HepG2 (cell line): ENCODE measurements at regions not wholly inside any gene's neighbourhood (a gene's known extent, or its start where the extent isn't known, plus 50 kb on each side); places are given as distances from the start of the nearest gene placed in this dataset.

Experiments
- ATAC-seq: fragments of 200-7000 bp; cut with Tn5 transposase; 3 replicates; pipeline ENCODE4 v1.9.1; 2020; ENCODE audit warnings: mild to moderate bottlenecking, moderate library complexity
- BruUV-seq: library from RNA; stranded (reverse); fragments of 400-500 nt; replicated peaks from 2 replicates; lab custom pipeline; 2021; lab: Mats Ljungman, UMichigan
- CTCF ChIA-PET: fragments of 300-600 bp; formaldehyde crosslinking; extraction: SDS; loops from one replicate; lab custom pipeline; 2021; ENCODE audit warnings: low total read pairs, inconsistent platforms, low intra/inter-chr PET ratio; lab: Yijun Ruan, JAX
- POLR2A ChIA-PET: fragments of 350-600 bp; sonication (Branson Sonifier 250); formaldehyde crosslinking; loops from one replicate; lab custom pipeline; 2020; ENCODE audit warnings: antibody characterized with exemption, inconsistent platforms; lab: Yijun Ruan, JAX
- DNase-seq: peaks from one replicate; pipeline ENCODE4 v3.0.0-alpha.2; 2015; ENCODE audit warnings: low spot score
- FAIRE-seq: peaks from 3 replicates; lab custom pipeline; 2011; peaks lifted over from hg19 to GRCh38; lab: Jason Lieb, UNC
- H2AFZ ChIP-seq: one replicate; pipeline ENCODE4 v1.6.1; 2011; ENCODE audit warnings: low read length, inconsistent platforms
- H3K27ac ChIP-seq: fragments of 300-600 bp; 3 replicates; pipeline ENCODE4 v1.8.0; 2011; ENCODE audit warnings: mixed run types, mild to moderate bottlenecking, mixed read lengths, low read length, inconsistent platforms; ENCODE audit not compliant: insufficient read depth; ENCODE audit errors: extremely low read length
- H3K27me3 ChIP-seq, 2 experiments: fragments of 200-600 bp in 1 of 2; 2 replicates in 1 of 2; 3 replicates in 1 of 2; pipeline versions ENCODE4 v1.6.0 to v1.8.0; 2011; ENCODE audit warnings: low read length in 2 of 2, mild to moderate bottlenecking in 2 of 2, moderate library complexity in 2 of 2, inconsistent platforms in 1 of 2; ENCODE audit not compliant: insufficient read depth in 2 of 2, control insufficient read depth in 1 of 2
- H3K36me3 ChIP-seq, 2 experiments: fragments of 200-600 bp in 1 of 2; replicated peaks in 1 of 2; 2 replicates in 1 of 2; 3 replicates in 1 of 2; pipeline versions ENCODE4 v1.5.1 to v1.8.0; 2011; ENCODE audit warnings: low read length in 2 of 2, inconsistent platforms in 1 of 2; ENCODE audit not compliant: insufficient read depth in 2 of 2, control insufficient read depth in 1 of 2
- H3K4me1 ChIP-seq: 2 replicates; pipeline ENCODE4 v1.5.1; 2012; ENCODE audit warnings: low read length, inconsistent platforms; ENCODE audit not compliant: insufficient read depth
- H3K4me2 ChIP-seq: 2 replicates; pipeline ENCODE4 v1.6.0; 2011; ENCODE audit warnings: low read depth, low read length, inconsistent platforms
- H3K4me3 ChIP-seq, 3 experiments: fragments of 200-600 bp in 1 of 3; sonication (generic), shearing (Covaris generic) in 1 of 3; replicated peaks in 1 of 3; 2 replicates each; pipeline ENCODE4 v1.5.1; 2011 to 2016; ENCODE audit warnings: low read length in 3 of 3, inconsistent platforms in 2 of 3, low read depth in 2 of 3, mild to moderate bottlenecking in 2 of 3, control low read depth in 1 of 3, mixed read lengths in 1 of 3; ENCODE audit not compliant: insufficient read depth in 1 of 3
- H3K79me2 ChIP-seq: one replicate; pipeline ENCODE4 v1.6.1; 2011; ENCODE audit warnings: low read length, inconsistent platforms; ENCODE audit not compliant: insufficient read depth
- H3K9ac ChIP-seq: 2 replicates; pipeline ENCODE4 v1.6.0; 2011; ENCODE audit warnings: mild to moderate bottlenecking, low read depth, low read length, inconsistent platforms; ENCODE audit not compliant: insufficient read depth
- H3K9me3 ChIP-seq: 2 replicates; pipeline ENCODE4 v1.5.1; 2012; ENCODE audit warnings: mild to moderate bottlenecking, low read length
- H4K20me1 ChIP-seq: 2 replicates; pipeline ENCODE4 v1.6.0; 2011; ENCODE audit warnings: inconsistent platforms, mild to moderate bottlenecking, low read length, moderate library complexity; ENCODE audit not compliant: insufficient read depth
- ATF7 ChIP-seq, 2 experiments: fragments of 450-650 bp in 1 of 2; sonication (generic) in 1 of 2; formaldehyde crosslinking in 1 of 2; IDR thresholded peaks; 2 replicates each; pipeline versions ENCODE4 v1.4.0 to v1.6.1; 2016 to 2020; ENCODE audit warnings: antibody characterized with exemption in 1 of 2, mild to moderate bottlenecking in 1 of 2, missing genetic modification reagents in 1 of 2
- DRAP1 ChIP-seq: IDR thresholded peaks from 2 replicates; pipeline ENCODE4 v1.6.1; 2016; ENCODE audit warnings: missing genetic modification reagents, missing compliant biosample characterization
- GTF2F1 ChIP-seq: fragments of 150-350 bp; IDR thresholded peaks from 2 replicates; pipeline ENCODE4 v1.6.1; 2014; ENCODE audit warnings: low read length
- KDM4B ChIP-seq: sonication (generic); formaldehyde crosslinking; IDR thresholded peaks from 2 replicates; pipeline ENCODE4 v1.4.0; 2020; ENCODE audit warnings: missing genetic modification reagents
- NBN ChIP-seq: fragments of 450-650 bp; conservative IDR thresholded peaks from 2 replicates; pipeline ENCODE4 v1.6.1; 2017
- THAP9 ChIP-seq: sonication (generic); formaldehyde crosslinking; IDR thresholded peaks from 2 replicates; pipeline ENCODE4; 2020; ENCODE audit warnings: missing genetic modification reagents, mild to moderate bottlenecking, borderline replicate concordance
- ZBTB25 ChIP-seq: IDR thresholded peaks from 2 replicates; pipeline ENCODE4 v1.6.1; 2018; ENCODE audit warnings: missing genetic modification reagents
- ZFP36L1 ChIP-seq: sonication (generic); formaldehyde crosslinking; IDR thresholded peaks from 2 replicates; pipeline ENCODE4 v1.8.0; 2022; ENCODE audit warnings: mild to moderate bottlenecking, missing genetic modification reagents, moderate library complexity
- WGBS: methylation state at CpG from one replicate; pipeline ENCODE4 v1.1.6; 2017; ENCODE audit warnings: low lambda C conversion rate; 5-methylcytosine and 5-hydroxymethylcytosine counted together
- in situ Hi-C: cut with HindIII; loops from 2 replicates; pipeline ENCODE4 v1.10.0; 2017; ENCODE audit warnings: low pct_unique_long_range_greater_than_20kb; ENCODE audit not compliant: extremely low pct_ligation_motif_present
- intact Hi-C: fragments of 100-400 bp; cut with micrococcal nuclease; formaldehyde crosslinking; loops from one replicate; pipeline ENCODE4 v1.10.0; 2022; ENCODE audit not compliant: unreplicated experiment
- TF ChIP-seq, protein P1 (sequence below): sonication (generic); formaldehyde crosslinking; IDR thresholded peaks from 2 replicates; pipeline ENCODE4 v1.4.0; 2020; ENCODE audit warnings: mild to moderate bottlenecking, missing genetic modification reagents

GRCh38 chr19:28028881-28029444 is 1184.0 kb downstream of the UQCRFS1 start:
- TF ChIP-seq ATF7 (IDR thresholded peaks at IDR 0.05), result no peak
- TF ChIP-seq ATF7 (CRISPR knock-in tag; IDR thresholded peaks at IDR 0.05), result no peak
- TF ChIP-seq DRAP1 (CRISPR knock-in tag), result no peak
- H3K9me3 ChIP-seq, result peaks cover 94% of the 10 kb centered on the region
- no peaks in the 10 kb centered on the region for H3K27me3 ChIP-seq
- no peak overlapping the region for H3K4me2 ChIP-seq
- no peaks in the 10 kb centered on the region for H3K36me3 ChIP-seq
- 0% methylated on average over 3 of the region's 3 CpGs for WGBS
- ATAC-seq (no peak), DNase-seq (no peak), FAIRE-seq (no peak)
- H3K27ac ChIP-seq, result no peak overlapping the region
- POLR2A ChIA-PET, result no interaction called here
- intact Hi-C loops (no loop called here), in situ Hi-C loops (no loop called here)
- no peaks in the 10 kb centered on the region for H3K4me1 ChIP-seq
- no peak overlapping the region for H3K4me3 ChIP-seq
- CTCF ChIA-PET, result no interaction called here
- BruUV-seq, result no TSS peak
- no peaks in the 10 kb centered on the region for H3K79me2 ChIP-seq
- no peak overlapping the region for H2AFZ ChIP-seq
- H4K20me1 ChIP-seq, result no peaks in the 10 kb centered on the region
- no peak overlapping the region for H3K9ac ChIP-seq

- Histone ChIP-seq H3K9ac (no peak overlapping the region), H4K20me1 (no peaks in the 10 kb centered on the region), H3K27me3 (no peaks in the 10 kb centered on the region), H3K4me2 (no peak overlapping the region), H3K36me3 (no peaks in the 10 kb centered on the region), H3K4me3 (no peak overlapping the region), H3K79me2 (no peaks in the 10 kb centered on the region), H2AFZ (no peak overlapping the region), H3K27ac (no peak overlapping the region), H3K4me1 (no peaks in the 10 kb centered on the region), H3K9me3 (peaks cover 87% of the 10 kb centered on the region)
- 0% methylated on average over 2 of the region's 2 CpGs for WGBS
- FAIRE-seq (no peak), DNase-seq (no peak), ATAC-seq (no peak)
- CTCF ChIA-PET, result no interaction called here
- intact Hi-C loops, result no loop called here
- POLR2A ChIA-PET, result no interaction called here
- in situ Hi-C loops, result no loop called here
- BruUV-seq, result no TSS peak
- TF ChIP-seq, protein P1, sequence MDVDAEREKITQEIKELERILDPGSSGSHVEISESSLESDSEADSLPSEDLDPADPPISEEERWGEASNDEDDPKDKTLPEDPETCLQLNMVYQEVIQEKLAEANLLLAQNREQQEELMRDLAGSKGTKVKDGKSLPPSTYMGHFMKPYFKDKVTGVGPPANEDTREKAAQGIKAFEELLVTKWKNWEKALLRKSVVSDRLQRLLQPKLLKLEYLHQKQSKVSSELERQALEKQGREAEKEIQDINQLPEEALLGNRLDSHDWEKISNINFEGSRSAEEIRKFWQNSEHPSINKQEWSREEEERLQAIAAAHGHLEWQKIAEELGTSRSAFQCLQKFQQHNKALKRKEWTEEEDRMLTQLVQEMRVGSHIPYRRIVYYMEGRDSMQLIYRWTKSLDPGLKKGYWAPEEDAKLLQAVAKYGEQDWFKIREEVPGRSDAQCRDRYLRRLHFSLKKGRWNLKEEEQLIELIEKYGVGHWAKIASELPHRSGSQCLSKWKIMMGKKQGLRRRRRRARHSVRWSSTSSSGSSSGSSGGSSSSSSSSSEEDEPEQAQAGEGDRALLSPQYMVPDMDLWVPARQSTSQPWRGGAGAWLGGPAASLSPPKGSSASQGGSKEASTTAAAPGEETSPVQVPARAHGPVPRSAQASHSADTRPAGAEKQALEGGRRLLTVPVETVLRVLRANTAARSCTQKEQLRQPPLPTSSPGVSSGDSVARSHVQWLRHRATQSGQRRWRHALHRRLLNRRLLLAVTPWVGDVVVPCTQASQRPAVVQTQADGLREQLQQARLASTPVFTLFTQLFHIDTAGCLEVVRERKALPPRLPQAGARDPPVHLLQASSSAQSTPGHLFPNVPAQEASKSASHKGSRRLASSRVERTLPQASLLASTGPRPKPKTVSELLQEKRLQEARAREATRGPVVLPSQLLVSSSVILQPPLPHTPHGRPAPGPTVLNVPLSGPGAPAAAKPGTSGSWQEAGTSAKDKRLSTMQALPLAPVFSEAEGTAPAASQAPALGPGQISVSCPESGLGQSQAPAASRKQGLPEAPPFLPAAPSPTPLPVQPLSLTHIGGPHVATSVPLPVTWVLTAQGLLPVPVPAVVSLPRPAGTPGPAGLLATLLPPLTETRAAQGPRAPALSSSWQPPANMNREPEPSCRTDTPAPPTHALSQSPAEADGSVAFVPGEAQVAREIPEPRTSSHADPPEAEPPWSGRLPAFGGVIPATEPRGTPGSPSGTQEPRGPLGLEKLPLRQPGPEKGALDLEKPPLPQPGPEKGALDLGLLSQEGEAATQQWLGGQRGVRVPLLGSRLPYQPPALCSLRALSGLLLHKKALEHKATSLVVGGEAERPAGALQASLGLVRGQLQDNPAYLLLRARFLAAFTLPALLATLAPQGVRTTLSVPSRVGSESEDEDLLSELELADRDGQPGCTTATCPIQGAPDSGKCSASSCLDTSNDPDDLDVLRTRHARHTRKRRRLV (CRISPR knock-in tag), result no peak
- TF ChIP-seq ZFP36L1 (CRISPR knock-in tag) (no peak), THAP9 (no peak), NBN (no peak), ZBTB25 (no peak), KDM4B (CRISPR knock-in tag) (no peak), GTF2F1 (no peak)
These were observed 1185.8 kb downstream of the UQCRFS1 start for GRCh38 chr19:28027116-28027515.
